HG03039 (cell line): ENCODE measurements at regions not wholly inside any gene's neighbourhood (a gene's known extent, or its start where the extent isn't known, plus 50 kb on each side); places are given as distances from the start of the nearest gene placed in this dataset.
A peak's percentile ranks its signal among the peaks of the same experiment; 100 is the strongest.

Source experiments
- ATAC-seq: cut with Tn5 transposase; IDR thresholded peaks from one replicate; pipeline ENCODE4 v1.9.1; 2021; ENCODE audit warnings: mild to moderate bottlenecking, moderate library complexity; ENCODE audit not compliant: unreplicated experiment

DNA sequence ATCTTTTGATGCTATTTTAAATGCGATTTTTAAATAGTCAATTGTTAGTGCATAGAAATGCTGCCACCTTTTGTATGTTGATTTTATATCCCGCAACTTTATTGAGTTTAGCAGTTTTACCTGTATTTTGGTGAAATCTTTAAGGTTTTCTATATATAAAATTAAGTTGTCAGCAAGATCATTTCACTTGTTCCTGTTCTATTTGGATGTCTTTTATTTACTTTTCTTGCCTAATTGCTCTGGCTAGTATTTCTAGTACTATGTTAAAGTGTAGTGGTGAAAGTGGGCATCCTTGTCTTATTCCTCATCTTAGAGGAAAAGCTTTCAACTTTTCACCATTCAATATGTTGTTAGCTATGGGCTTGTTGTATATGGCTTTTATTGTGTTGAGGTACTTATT is 813.3 kb upstream of the CELF2 start:
- no peak for ATAC-seq

DNA sequence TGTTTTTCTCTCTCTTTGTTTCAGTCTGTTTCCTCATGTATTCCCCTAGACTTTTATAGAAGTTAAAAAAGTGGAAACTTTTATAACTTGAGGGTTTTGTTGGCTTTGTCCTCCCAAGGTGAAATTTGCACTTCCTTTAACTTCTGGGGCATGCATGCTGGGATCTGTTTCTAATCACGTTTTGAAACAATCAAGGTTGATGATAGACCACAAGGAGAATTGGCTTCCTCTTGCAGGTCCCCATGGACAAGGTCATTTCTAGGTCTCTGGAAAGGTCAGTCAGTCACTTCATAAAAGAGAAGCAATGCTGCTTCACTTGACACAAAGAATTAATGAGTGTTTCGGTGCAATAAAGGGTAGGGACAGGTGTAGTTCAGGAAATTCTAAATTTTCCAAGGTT is 811.8 kb upstream of the CELF2 start:
- no peak for ATAC-seq

DNA sequence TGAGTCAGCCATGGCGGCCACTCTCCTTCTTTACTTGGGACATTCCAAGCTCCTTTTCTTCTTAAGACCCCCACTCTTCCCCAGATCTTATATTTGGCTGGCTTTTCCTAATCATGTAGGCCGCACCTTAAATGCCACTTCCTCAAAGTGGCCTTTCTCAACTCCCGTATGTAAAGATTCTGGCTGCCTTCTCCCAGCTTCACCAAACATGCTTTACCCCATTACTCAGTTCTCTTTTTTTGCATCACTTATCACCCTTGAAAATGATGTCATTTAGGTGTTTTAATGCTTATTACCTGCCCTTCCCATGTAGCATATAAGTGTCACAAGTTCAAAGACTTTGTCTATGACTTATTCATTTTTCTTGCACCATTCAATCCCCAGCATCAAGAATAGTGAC is 810.1 kb upstream of the CELF2 start:
- ATAC-seq = no peak

DNA sequence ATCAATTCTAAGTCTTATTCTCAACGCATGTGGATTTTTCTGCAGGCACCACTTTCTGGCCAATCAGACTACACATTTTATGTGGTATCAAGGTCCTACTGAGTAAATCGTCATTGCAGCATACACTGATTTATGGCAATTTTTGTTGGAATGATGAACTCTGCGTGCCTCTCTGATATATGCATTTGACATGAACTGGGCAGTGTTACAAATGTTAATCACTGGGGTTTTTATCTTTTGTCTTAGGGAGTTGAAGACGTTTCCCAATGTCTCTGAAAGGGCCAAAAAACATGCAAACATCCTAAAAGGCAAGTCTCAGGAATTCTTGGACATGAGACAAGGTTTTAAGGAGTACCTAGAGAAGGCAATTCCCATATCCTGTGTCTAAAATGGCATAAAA is 809.5 kb upstream of the CELF2 start:
- no peak for ATAC-seq

DNA sequence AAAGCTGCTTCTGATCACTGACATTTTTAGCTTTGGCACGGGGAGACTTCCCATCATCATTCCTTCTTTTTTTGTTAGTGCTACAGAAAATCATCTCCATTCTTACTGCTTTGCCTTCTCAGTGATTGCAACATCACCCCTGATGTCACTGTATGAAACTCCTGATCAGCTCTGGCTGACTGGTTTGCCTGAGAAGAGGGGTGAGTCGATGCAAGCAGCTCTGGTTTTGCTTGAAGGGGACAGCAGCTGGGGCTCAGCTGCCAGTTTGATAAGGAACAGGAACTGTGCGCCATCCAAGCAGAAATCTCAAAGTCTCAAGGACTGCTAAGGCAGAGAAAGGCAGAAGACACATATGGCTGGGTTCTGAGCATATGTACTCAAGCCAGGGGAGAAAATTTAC is 808.5 kb upstream of the CELF2 start:
- ATAC-seq = no peak

DNA sequence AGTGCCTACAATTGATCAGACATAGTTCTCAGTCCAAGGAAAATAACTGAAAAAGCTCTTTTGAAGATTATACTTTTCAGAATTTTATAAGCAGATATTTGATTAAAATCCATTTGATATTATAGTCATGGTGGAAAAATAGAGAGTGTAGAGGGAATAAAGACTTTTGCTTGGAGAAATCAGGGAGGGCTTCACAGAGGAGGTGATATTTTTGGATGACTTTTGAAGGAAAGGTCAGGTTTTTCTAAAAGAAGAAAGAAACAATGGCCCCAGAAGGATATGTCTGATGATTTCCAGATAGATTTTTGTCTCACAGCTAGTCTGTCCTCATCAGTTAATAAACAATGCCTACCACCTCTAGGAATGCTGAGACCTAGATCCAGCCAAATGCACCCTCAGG is 806.3 kb upstream of the CELF2 start:
- ATAC-seq = no peak

DNA sequence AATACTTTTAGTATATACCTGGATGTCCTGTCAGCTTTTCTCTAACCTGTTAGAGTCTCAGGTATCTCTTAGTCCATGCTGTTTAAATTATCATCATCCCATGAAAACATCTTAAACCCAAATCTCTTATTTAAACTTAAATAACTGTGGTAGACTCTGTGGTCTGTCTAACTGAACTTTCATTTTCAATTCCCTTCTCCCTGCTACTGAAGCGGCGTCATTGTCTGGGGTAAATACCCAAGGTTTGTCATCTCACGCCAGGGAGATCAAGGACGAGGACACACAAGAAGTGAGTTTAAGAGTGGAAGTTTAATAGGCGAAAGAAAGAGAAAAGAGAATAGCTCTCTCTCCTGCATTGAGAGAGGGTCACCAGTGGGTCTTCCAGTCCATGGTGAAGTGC is 804.4 kb upstream of the CELF2 start:
- ATAC-seq = peak; percentile 83

DNA sequence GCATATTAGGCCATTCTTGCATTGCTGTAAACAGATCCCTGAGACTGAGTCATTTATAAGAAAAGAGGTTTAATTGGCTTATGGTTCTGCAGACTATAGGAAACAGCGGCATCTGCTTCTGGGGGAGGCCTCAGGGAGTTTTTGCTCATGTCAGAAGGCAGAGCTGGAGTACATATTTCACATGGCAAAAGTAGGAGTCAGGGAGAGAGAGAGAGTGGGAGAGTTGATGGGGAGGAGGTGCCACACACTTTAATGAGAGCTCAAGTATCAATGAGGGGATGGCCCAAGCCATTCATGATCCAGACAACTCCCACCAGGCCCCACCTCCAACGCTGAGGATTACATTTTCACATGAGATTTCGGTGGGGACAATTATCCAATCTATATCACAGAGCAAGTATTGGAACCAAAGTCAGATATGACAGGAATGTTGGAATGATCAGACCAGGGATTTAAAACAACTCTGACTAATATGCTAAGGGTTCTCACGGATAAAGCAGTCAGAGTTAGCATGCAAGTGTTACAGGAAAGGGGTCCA is 795.3 kb upstream of the CELF2 start:
- ATAC-seq = no peak

DNA sequence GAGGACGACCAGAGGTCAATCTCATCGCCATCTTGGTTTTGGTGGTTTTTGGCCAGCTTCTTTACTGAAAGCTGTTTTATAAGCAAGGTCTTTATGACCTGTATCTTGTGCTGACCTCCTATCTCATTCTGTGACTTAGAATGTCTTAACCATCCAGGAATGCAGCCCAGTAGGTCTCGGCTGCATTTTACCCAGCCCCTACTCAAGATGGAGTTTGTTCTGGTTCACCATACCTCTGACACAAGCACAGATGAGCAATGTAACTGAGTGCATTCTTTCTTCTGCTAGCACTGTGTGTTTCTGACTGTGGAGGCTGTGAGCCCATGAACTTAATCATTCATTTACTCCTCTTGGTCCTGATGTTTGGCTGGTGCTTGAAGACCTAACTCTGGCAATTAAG is 794.5 kb upstream of the CELF2 start:
- ATAC-seq = no peak

DNA sequence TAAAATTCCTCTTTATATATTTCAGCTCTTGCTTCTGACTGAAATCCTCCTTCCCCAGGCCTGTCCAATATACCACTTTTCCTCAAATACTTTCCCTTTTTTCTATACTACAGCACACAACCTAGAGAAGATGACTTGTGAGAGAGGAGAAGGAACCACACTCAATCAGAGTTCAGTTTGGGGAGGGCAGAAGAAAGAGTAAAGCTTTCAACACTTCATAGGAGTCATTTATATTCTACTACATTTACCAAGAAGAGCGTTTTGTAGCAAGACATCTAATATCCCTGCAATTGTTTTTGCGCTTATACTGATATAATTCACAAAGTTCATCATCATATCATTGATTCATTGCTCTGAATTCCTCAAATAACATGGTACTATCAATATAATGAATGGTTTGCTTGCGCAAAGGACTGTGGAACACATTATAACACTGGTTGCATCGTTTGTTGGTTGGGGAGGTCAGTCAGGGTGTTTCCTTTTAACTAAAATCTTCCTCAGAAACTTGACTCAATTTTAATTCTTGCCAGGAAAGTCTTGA is 792.5 kb upstream of the CELF2 start:
- no peak for ATAC-seq

DNA sequence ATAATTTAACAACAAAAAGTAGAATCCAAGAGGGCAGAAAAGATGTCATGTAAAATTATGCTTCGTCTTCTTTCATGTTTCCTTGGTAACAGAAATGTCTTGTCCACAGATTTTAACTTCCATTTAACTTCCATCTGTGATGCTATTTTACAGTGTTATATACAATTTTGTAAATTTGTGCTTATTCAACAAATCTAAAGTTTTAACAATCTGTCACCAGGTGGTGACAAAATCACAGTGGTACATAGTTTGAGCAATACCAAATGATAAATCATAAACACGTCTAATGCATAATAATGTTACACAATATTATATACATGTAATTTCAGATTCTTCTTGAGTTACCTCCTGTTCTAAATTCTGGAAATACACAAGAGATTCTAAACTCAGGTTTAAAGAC is 784.4 kb upstream of the CELF2 start:
- no peak for ATAC-seq

DNA sequence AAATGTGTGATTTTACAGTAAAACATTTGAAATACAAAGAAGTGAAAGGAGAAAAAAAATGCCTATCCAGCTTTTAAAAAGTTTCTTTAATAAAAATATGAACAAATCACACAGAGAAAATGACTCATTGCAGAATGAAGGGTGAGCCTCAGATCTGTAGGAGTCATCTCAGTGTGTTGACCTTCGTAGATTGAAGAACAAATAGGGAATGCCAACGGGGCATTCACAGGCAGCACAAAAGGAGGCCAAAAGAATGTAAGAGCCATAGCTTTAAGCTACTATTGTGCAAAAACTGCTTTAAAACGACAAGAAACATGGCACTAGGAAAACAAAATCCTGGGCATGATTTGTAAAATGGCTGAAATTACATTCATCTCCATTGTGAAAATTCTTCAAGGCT is 782.7 kb upstream of the CELF2 start:
- ATAC-seq = no peak

DNA sequence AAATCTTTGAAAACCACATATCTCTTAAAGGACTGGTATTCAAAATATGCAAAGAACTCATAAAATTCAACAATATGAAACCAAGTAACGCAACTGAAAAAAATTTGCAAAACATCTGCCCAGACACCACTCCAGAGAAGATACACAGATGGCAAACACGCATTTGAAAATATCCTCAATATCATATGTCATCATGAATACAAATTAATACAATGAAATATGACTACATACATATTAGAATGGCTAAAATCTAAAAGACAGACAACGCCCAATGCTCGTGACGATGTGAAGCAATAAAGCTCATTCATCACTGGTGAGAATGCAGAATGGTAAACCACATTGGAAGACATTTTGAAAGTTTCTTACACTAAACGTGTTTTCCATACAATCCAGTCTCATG is 770.1 kb upstream of the CELF2 start:
- ATAC-seq = no peak

DNA sequence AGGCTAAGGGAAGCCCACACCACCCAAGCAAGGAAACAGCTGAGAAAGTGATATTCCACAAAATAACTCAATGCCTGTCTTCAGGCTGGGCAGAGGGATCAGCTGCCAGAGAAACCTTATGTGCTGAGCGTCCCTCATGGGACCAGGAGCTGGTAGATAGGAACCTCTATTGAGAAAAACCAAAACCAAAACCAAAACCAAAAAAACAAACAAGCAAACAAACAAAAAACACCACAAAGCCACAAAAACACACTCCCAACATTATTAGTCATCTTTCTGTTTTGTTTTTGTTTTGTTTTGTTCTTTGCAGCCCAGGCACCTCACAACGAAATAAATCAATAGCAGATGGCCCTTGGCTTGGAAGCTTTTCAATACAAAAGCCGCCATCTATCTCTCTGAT is 760.8 kb upstream of the CELF2 start:
- no peak for ATAC-seq

DNA sequence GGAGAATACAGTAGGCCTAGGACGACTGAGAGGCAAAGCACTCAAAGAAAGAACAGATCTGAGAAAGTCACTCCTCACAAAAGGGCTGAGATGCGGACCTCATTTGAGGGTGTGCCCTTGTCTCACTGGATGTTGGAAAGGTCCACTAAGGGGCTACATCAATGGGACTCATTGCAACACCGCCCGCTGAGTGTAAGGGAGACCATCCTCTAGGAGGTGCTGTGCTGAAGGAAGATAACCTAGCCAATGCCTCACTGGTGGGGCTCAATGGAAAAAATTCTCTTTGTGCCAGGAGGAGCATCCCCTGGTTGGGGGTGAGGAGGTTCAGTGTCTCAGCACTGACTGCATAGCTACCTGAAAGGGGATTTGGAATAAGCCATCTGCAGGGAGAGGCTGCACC is 758.7 kb upstream of the CELF2 start:
- ATAC-seq = no peak

DNA sequence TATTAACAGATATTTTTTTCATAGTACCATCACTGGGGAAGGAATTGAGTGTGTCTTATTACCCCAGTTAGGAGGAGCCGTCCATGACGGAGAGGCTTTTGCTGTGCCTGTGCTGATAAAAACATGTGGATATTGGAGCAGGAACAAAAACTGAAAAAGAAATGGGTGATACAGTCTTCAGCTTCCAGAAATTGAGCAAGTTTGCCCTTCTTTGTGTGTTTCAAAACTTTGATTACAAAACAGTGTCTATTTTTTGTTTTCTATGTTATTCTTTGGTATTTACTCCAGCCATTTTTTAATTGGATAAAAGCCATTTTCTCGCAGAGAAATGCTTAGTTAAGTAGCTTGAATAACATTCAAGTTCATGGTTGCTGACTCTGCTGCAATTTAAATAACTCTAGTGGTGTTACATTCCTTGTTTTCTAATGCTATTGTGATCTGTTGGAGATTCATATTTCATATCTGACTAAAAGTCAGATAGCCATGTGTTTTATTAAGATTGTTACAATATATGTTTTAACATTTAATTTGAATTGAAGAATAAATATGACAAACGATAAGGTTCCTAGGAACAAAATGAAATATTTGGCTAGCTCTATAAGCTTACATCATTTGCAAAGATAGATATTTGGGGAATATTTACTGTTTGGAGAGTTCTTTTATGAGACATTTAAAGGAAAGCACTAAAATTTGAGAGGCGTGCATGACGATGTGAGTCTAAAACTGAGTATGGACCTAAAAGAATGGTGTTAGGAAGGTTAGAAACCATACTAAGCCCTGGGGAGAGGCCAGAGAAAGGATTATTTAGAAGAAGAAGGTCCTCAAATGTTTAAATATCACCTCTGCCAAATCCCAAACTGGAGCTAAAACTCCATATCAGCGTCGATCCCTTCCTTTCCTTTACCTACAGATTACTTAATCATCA is 747.3 kb upstream of the CELF2 start:
- ATAC-seq = no peak

DNA sequence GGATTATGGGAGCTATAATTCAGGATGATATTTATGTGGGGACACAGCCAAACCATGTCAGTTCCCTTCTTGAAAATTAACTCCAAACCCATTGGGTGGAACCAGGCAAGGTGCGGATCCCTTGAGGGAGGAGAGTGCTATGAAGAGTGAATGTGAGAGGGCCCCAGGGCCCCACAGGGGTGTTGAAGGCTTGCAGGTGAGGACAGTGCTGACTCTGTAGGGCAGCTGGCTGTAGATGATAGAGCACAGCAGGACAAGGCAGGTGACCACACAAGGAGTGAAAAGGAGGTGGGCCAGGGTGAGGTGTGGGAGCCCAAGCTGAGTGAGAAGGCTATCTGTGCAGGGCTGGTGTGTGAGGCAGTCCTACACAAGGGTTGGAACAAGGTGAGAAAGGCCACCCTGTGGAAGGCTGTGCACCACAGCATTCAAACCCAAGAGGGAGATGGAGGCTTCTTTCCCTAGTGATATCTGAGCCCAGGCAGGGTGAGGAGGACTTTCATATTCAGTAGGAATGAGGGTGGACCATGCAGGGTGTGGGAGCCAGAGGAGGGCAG is 746.0 kb upstream of the CELF2 start:
- ATAC-seq = no peak

DNA sequence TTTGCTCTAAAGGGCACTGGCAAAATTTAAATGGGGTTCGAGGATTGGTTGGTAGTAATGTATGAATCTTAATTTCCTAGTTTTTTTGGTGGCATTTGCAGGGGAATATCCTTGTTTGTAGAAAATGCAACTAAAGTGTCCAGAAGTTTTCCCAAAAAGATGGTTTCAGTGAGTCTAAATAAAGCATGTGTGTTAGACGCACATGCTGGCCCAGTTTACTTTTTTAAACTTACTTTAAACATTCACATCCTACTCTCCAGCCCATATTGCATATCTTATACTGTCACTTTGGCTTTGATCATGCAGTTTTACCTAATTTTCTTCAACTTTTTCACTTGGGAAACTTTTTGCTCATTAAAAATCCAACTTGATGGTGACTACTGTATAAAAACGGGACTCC is 744.0 kb upstream of the CELF2 start:
- no peak for ATAC-seq

DNA sequence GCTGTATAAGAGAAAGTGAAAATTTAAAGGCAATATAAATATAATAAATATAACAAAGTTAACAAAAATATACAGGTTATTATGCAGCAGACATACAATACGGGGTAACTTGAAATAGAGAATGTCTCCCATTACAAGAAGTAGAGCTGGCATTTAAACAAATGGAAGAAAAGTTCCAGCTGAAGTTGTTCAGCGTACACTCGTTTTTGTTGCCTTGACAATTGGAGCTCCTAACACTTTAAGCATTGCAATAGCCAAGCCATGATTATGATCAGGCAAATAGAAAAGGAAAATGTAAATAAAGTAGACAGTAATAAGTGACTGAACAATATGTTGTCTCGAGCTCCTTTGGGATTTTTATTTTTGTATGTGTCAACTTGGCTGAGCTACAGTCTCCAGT is 737.8 kb upstream of the CELF2 start:
- ATAC-seq = no peak

DNA sequence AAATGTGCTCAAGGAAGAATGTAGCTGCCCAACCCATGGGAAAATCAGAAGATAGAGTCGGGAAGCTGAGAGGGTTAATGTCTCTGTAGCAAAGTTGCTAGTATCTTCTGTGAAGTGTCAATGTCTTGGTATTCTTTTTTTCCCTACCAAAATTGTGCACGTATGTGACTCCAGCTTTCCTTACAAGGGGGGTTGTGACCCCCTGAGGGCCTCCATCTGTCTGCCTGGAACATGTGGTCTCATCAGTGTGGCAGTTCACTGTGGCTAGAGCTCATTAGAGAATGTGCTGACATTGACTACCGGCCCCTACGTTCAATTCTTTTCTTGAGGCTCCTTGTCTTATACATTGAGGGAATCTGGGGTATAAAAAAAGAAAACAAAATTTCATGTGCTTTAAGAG is 725.2 kb upstream of the CELF2 start:
- ATAC-seq = no peak

DNA sequence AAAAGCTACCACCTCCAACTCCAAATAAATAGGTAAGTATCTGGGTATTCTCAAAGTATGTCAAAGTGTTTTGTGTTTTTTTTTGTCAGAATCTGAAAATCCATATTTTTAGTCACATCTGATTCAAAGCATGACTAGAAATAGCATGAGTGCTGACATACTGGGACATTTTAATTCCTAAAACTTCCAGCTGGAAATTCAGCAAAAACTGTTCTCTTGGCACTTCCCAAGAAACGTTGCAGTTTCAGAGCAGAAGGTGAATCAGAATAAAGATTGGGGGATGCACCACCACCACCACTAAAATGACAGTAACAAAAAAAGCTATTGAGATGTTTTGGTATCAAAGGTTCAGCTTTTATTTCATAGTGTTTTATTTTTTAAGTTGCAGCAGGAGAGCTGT is 724.6 kb upstream of the CELF2 start:
- ATAC-seq = no peak

DNA sequence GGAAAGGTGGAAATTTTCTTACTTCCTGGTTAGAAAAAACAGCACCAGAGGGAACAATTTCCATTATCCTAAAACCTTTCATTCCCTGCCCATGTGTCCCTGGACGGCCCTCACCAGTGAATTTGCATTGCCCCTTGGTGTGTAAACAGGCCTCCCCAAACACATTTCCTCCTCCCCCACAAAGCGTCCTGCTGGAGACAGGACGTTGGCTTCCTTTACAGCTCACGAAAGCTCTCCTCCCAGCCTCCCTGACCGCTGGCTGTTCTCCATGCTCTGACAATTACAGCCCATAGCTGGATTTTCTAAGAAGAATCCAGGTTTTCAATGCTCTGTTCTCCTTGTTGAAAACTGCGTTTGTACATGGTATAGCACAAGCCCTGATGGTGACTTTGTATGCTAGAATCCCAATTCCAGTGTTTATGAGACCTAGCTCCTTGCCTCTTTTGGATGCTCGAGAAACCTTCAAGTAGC is 724.2 kb upstream of the CELF2 start:
- no peak for ATAC-seq
